ENCODE measurements at regions not wholly inside any gene's neighbourhood (a gene's known extent, or its start where the extent isn't known, plus 50 kb on each side); places are given as distances from the start of the nearest gene placed in this dataset.

DNA sequence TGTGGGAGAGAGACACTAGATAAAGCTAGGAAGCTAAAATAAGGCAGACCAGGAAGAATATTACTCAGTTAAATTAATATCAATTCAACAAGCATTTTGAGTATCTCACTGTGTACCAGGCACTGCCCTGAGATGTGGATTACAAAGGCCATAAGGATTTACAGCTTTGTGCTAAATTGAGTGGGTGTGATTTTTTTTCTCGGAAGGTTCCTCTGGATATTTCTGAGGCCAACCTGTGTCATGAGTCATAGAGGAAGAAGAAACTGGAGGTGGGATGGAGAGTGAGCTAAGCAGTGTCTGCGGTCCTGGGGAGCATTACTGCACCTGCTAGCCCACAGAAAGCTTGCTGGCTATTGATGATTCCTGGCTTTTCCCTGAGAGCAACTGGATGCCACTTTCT lies 135.2 kb downstream of the RFPL4B start:
- TF ChIP-seq, protein P1, sequence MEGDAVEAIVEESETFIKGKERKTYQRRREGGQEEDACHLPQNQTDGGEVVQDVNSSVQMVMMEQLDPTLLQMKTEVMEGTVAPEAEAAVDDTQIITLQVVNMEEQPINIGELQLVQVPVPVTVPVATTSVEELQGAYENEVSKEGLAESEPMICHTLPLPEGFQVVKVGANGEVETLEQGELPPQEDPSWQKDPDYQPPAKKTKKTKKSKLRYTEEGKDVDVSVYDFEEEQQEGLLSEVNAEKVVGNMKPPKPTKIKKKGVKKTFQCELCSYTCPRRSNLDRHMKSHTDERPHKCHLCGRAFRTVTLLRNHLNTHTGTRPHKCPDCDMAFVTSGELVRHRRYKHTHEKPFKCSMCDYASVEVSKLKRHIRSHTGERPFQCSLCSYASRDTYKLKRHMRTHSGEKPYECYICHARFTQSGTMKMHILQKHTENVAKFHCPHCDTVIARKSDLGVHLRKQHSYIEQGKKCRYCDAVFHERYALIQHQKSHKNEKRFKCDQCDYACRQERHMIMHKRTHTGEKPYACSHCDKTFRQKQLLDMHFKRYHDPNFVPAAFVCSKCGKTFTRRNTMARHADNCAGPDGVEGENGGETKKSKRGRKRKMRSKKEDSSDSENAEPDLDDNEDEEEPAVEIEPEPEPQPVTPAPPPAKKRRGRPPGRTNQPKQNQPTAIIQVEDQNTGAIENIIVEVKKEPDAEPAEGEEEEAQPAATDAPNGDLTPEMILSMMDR (IDR thresholded peaks at IDR 0.05; ENCODE audit: insufficient read depth, low read depth, low read length) = no peak
- TF ChIP-seq EZH2 (IDR thresholded peaks at IDR 0.05; ENCODE audit: insufficient read depth, low read length) = no peak
